ENCODE measurements at regions not wholly inside any gene's neighbourhood (a gene's known extent, or its start where the extent isn't known, plus 50 kb on each side); places are given as distances from the start of the nearest gene placed in this dataset.

DNA sequence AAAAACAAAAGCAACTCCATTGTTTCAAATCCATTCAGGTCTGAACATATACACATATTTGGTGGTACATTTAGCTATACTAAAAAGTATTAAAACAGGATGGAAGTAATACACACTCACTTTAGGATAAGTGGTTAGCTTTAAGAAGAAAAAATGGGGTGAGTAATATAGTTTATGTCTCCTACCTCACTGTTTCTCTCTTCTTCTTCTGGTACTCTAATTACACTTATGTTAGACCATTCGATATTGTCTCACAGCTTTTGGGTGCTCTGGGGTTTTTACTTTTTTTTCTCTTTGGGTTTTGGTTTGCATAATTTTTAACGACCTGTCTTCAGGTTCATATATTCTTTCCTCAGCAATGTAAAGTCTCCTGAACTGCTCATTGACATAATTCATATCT lies 75.4 kb upstream of the AKAP13 start:
- TF ChIP-seq EZH2 (IDR thresholded peaks at IDR 0.05; ENCODE audit: insufficient read depth, poor library complexity, severe bottlenecking): no peak
- TF ChIP-seq EZH2phosphoT487 (IDR thresholded peaks at IDR 0.05; ENCODE audit: insufficient read depth, low read depth): no peak

Measured in GM23248 (cell line).